ENCODE measurements at regions not wholly inside any gene's neighbourhood (a gene's known extent, or its start where the extent isn't known, plus 50 kb on each side); places are given as distances from the start of the nearest gene placed in this dataset.

DNA sequence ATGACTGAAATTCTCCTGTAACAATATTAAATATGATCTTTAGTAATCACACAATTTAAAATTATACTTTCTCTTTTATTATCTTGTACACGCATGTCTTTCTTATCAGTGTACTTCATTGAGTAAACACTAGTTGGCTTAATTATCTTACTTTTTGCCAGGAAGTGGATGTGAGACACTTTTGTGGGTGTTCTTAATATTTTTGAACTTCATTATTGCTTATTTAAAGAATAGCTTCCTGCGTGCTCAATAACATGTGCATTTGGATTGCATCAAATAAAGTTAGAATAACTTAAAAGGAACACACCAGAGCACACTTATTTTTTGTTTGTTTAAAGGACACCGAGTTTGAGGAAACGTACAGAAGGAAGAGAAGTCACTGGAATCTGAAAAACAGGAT lies 128.5 kb upstream of the VEGFC start:
- ATAC-seq (no peak), DNase-seq (no peak)
- no peaks in the 10 kb centered on the region for H3K36me3 Mint-ChIP-seq (ENCODE audit: low read depth)
- no peaks in the 10 kb centered on the region for H3K27me3 Mint-ChIP-seq
- no peaks in the 10 kb centered on the region for H3K4me1 Mint-ChIP-seq
- H3K9me3 ChIP-seq (ENCODE audit: control insufficient read depth, low read length, poor library complexity, severe bottlenecking), result no peaks in the 10 kb centered on the region
- H3K4me3 Mint-ChIP-seq, result no peak overlapping the region
- H3K27ac Mint-ChIP-seq, result no peak overlapping the region

DNA sequence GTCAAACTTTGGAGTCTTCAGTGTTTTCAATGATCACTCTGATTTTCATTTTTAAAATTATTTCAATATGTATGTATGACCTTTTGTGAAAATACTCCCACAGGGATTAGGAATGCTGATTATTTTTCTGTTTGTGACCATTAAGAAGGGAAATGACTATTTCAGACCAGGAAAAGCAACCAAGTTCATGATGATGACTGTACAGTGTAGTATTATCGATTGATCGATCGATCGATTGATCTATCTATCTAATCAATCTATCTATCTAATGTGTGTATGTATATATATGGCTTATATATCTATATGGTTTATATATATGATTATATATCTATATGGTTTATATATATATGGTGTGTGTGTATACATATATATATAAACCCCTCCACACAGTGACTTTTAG lies 131.5 kb upstream of the VEGFC start:
- H3K27ac Mint-ChIP-seq, result no peak overlapping the region
- no peaks in the 10 kb centered on the region for H3K9me3 ChIP-seq (ENCODE audit: control insufficient read depth, low read length, poor library complexity, severe bottlenecking)
- H3K27me3 Mint-ChIP-seq, result no peaks in the 10 kb centered on the region
- H3K4me3 Mint-ChIP-seq, result no peak overlapping the region
- no peaks in the 10 kb centered on the region for H3K4me1 Mint-ChIP-seq
- no peaks in the 10 kb centered on the region for H3K36me3 Mint-ChIP-seq (ENCODE audit: low read depth)
- no peak for DNase-seq
- no peak for ATAC-seq

DNA sequence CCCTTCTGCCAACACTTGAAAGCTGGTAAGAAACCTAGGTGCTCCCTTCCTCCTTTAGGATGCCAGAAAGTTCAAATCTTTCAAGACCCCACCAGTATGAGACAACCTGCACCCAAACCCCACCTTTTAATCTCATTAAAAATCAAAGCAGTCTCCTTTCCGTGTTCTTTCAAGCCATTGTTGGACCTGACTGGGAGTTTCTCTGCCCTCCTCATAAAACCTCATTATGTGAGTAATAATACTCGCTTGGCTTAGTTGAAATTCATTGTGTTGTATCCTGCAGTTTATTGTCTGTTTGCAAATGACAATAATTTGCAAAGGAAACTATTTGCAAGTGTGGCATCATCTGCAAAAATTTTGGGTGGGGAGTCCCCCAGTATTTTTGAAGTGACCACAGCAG lies 133.2 kb upstream of the VEGFC start:
- no peak overlapping the region for H3K4me3 Mint-ChIP-seq
- H3K36me3 Mint-ChIP-seq (ENCODE audit: low read depth), result no peaks in the 10 kb centered on the region
- no peak for ATAC-seq
- no peaks in the 10 kb centered on the region for H3K4me1 Mint-ChIP-seq
- H3K9me3 ChIP-seq (ENCODE audit: control insufficient read depth, low read length, poor library complexity, severe bottlenecking), result no peaks in the 10 kb centered on the region
- no peak for DNase-seq
- no peak overlapping the region for H3K27ac Mint-ChIP-seq
- no peaks in the 10 kb centered on the region for H3K27me3 Mint-ChIP-seq

DNA sequence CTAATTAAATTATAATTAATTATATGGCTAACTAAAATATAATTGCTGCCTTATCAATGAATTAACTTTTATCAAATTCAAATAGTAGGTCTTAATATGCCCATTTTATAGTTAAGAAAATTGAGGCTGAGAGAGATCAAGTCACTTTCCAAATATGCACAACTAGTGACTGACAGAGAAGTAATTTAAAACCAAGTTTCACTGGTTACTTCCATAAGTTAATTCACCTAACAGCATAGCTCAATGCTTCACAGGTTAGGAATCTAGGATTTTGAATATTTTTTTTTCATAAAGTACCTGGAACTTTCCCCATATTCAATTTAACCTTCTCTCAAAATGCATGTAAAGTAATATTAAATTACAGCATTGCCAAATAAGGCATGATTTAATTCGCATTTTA lies 134.4 kb upstream of the VEGFC start:
- no peaks in the 10 kb centered on the region for H3K4me1 Mint-ChIP-seq
- no peak for DNase-seq

DNA sequence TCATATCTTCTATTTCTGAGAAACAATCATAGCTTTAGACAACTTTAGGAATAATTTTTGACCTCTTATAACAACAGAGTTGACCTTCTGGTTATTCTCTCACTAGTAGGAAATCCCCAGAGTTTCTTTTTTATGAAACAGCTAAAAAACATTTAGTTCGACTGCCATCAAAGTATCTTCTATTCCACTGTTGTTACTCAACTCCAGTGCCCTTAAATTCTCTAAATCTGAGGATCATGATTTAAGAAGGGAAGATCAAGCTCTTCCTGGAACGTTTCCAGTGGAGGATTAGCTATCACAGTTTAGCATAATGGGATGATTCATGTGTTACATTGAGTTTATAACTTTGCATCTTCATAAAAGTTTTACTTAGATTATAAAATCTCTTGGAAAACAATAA lies 134.9 kb upstream of the VEGFC start:
- Mint-ChIP-seq H3K27me3 (no peaks in the 10 kb centered on the region), H3K4me3 (no peak overlapping the region), H3K4me1 (no peaks in the 10 kb centered on the region), H3K36me3 (ENCODE audit: low read depth) (no peaks in the 10 kb centered on the region), H3K27ac (no peak overlapping the region)
- ATAC-seq (no peak), DNase-seq (no peak)
- H3K9me3 ChIP-seq (ENCODE audit: control insufficient read depth, low read length, poor library complexity, severe bottlenecking), result no peaks in the 10 kb centered on the region

More for the DNA sequence above, 134.4 kb upstream of the VEGFC start:
- Mint-ChIP-seq H3K27ac (no peak overlapping the region), H3K4me3 (no peak overlapping the region), H3K36me3 (ENCODE audit: low read depth) (no peaks in the 10 kb centered on the region), H3K27me3 (no peaks in the 10 kb centered on the region)
- no peak for ATAC-seq
- H3K9me3 ChIP-seq (ENCODE audit: control insufficient read depth, low read length, poor library complexity, severe bottlenecking), result no peaks in the 10 kb centered on the region

DNA sequence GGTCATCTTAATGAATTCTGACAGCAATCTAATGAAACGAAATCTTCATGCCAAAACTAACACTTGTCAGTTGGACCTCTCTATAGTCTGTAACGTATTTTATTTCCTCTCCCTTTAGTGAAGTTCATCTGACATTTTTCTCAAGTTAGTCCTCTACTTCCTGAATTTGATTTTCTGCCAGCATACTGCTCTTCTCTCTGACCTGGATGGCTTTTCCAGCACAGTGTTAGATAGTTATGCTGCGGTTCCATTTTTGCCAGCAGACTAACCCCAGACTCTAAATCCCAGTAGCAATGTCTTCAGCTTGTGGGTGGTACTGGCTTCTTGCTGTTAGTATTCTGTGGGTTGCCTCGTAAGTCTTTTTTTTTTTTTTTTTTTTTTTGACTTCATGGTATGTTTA lies 146.7 kb upstream of the VEGFC start:
- Mint-ChIP-seq H3K27ac (no peak overlapping the region), H3K4me3 (no peak overlapping the region), H3K27me3 (no peaks in the 10 kb centered on the region), H3K36me3 (ENCODE audit: low read depth) (no peaks in the 10 kb centered on the region), H3K4me1 (no peaks in the 10 kb centered on the region)
- H3K9me3 ChIP-seq (ENCODE audit: control insufficient read depth, low read length, poor library complexity, severe bottlenecking), result no peaks in the 10 kb centered on the region
- ATAC-seq, result no peak
- DNase-seq, result no peak

DNA sequence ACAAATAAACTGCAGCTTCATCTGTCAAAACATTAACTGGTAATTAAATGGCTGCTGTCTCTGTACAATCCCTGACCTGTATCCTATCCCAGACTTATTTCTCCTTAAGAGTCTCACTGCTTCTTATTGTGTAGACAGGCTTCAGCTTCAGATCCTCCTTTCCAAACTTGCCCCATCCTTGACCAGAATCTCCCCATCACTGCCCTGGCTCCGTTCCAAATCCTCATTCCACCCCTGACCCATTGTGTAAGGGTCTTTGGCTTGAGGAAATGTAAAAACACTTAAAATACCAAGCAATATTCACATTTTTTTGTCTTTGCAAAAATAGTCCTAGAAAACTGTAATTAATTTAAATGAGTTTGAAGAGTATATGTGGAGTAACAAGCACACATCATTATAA lies 152.6 kb upstream of the VEGFC start:
- Mint-ChIP-seq H3K27me3 (no peaks in the 10 kb centered on the region), H3K27ac (no peak overlapping the region), H3K4me1 (no peaks in the 10 kb centered on the region), H3K36me3 (ENCODE audit: low read depth) (no peaks in the 10 kb centered on the region), H3K4me3 (no peak overlapping the region)
- DNase-seq (no peak), ATAC-seq (no peak)
- H3K9me3 ChIP-seq (ENCODE audit: control insufficient read depth, low read length, poor library complexity, severe bottlenecking), result no peaks in the 10 kb centered on the region

DNA sequence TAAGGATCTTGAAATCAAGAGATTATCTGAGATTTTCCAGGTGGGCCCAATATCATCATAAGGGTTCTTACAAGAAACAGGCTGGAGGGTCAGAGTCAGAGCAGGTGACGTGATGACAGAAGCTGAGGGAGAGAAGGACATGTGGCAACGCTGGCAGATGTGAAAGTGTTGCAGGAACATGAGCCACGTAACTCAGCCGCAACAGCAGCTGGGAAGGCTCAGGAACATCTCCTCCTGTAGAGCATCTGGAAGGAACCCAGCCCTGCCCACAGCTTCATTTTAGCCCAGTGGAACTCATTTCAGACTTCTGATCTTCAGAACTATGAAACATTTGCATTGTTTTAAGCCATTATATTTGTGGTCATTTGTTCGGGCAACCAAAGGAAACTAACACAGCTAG lies 156.3 kb upstream of the VEGFC start:
- H3K27ac Mint-ChIP-seq, result no peak overlapping the region

DNA sequence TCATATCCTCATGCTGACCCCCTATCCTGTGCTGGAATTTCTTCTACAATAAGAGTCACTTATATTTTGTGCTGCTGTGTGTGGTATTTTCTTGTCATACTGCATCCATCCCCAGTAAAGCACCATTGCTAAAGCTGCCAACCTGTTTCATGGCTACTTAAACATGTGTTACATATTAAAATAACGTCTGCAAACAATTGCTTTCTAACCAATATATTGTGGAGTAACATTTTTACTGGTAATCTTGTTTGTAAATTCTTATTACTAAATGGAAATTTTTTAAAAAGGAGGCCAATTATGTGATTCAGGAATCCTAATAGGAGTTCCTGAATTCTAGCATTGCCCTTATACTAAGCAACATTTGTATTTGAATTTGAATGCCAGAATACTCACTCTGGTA lies 160.3 kb upstream of the VEGFC start:
- no peak for ATAC-seq
- Mint-ChIP-seq H3K4me3 (no peak overlapping the region), H3K4me1 (no peaks in the 10 kb centered on the region), H3K36me3 (ENCODE audit: low read depth) (no peaks in the 10 kb centered on the region), H3K27ac (no peak overlapping the region), H3K27me3 (no peaks in the 10 kb centered on the region)
- no peaks in the 10 kb centered on the region for H3K9me3 ChIP-seq (ENCODE audit: control insufficient read depth, low read length, poor library complexity, severe bottlenecking)
- no peak for DNase-seq

More for the DNA sequence above, 156.3 kb upstream of the VEGFC start:
- Mint-ChIP-seq H3K4me1 (no peaks in the 10 kb centered on the region), H3K27me3 (no peaks in the 10 kb centered on the region), H3K4me3 (no peak overlapping the region), H3K36me3 (ENCODE audit: low read depth) (no peaks in the 10 kb centered on the region)
- DNase-seq, result no peak
- H3K9me3 ChIP-seq (ENCODE audit: control insufficient read depth, low read length, poor library complexity, severe bottlenecking), result no peaks in the 10 kb centered on the region
- no peak for ATAC-seq

DNA sequence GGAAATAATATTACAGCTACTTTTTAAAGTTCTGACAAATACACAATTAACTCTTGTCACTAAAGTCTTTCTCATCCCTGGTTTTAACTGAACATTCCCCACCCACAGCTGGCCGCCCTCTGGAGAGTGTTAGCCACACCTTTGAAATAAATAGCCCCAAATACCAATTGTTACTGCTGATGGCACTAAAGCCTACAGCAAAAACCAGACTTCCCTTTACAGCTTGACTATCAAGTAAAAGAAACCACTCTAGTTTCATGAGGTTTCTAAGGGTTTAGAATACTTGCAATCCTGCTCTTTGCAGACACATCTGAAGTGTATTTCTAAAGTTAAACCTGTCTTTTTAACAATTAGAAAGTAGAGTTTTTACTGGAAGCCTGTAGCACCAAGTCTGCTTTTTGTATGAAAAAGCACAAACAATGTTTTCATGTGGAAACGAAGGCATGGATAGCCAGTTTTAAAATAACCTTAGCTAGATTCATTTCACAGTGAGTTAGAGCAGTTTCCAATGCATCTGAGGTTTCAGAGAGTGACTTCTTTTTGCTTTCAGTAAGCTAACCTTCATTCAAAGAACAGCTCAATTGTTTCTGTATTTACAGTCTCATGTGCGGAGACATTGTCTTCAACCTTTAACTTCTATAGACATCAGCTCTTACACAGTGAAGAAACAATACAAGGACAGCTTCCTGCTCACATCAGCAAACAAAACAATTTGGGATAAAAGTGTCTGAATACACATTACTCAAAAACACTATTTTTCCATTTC lies 164.8 kb upstream of the VEGFC start:
- Mint-ChIP-seq H3K27ac (no peak overlapping the region), H3K27me3 (no peaks in the 10 kb centered on the region), H3K4me3 (no peak overlapping the region), H3K36me3 (ENCODE audit: low read depth) (no peaks in the 10 kb centered on the region), H3K4me1 (no peaks in the 10 kb centered on the region)
- ATAC-seq (no peak), DNase-seq (no peak)
- no peaks in the 10 kb centered on the region for H3K9me3 ChIP-seq (ENCODE audit: control insufficient read depth, low read length, poor library complexity, severe bottlenecking)

DNA sequence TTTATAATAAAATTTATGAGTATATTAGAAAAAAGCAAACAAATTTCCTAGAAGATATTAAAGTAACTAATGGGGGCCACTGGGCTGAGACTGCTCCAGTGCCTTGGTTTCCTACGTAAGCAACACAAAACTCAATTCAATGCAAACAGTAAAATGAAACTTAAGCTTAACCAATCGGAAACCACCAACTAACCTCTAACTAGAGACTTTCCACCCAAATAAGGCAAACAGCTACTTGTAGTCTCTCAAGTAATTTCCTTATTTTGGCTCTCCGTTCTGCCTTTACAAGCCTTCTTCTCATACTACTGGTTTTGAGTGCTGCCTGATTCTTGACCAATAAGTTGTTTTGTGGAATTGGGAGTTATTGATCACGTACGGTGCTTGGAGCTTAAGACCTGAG lies 167.3 kb upstream of the VEGFC start:
- ATAC-seq (no peak), DNase-seq (no peak)
- H3K4me1 Mint-ChIP-seq, result no peaks in the 10 kb centered on the region
- no peaks in the 10 kb centered on the region for H3K36me3 Mint-ChIP-seq (ENCODE audit: low read depth)
- H3K27me3 Mint-ChIP-seq, result no peaks in the 10 kb centered on the region
- H3K9me3 ChIP-seq (ENCODE audit: control insufficient read depth, low read length, poor library complexity, severe bottlenecking), result no peaks in the 10 kb centered on the region
- no peak overlapping the region for H3K27ac Mint-ChIP-seq
- no peak overlapping the region for H3K4me3 Mint-ChIP-seq

DNA sequence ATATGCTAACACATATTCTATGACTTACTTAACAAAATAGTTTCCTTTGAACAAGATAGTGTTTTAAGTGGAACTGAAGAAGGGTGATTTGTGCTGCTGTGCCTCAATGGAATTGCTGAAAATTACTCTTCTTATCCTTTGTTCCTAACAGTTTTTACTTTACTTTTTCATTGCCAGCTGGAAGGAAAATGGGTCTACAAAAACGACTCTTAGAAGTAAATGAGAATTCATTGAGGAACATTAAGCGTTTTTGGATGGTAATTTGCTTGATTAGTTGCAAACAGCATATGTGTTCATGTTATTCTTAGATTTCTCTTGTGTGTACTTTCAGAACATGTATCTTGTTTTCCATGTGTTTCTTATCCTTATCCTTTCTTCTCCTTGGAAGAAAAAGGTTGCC lies 170.4 kb upstream of the VEGFC start:
- H3K9me3 ChIP-seq (ENCODE audit: control insufficient read depth, low read length, poor library complexity, severe bottlenecking), result no peaks in the 10 kb centered on the region
- H3K27me3 Mint-ChIP-seq, result peaks cover 9% of the 10 kb centered on the region
- H3K27ac Mint-ChIP-seq, result no peak overlapping the region
- H3K4me3 Mint-ChIP-seq, result no peak overlapping the region
- ATAC-seq (no peak), DNase-seq (no peak)
- no peaks in the 10 kb centered on the region for H3K36me3 Mint-ChIP-seq (ENCODE audit: low read depth)
- H3K4me1 Mint-ChIP-seq, result no peaks in the 10 kb centered on the region

DNA sequence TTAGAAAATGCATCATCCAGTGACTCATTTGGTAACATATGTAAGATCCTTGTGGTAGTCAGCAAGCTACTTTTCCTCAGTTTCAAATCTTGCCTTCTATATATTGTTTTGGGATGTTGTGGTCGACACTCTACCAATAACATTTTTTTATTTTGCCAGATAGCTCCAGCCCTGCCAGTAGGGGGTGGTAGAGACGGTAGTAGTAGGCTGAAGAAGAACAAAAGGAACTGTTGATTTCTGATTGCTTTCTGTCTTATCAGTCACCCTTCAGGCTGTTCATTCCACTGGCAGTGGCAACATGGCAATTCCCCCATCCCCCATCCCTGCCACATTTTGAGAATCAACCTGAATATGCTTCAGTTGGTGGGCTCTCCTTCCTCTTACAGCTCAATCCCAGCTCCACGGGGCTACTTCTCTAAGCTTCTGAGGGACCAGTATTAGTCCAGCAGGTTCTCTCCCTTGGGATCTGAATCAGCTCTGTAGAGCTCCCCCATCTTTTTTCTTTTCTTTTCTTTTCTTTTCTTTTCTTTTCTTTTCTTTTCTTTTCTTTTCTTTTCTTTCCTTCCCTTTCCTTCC lies 171.5 kb upstream of the VEGFC start:
- no peak overlapping the region for H3K4me3 Mint-ChIP-seq
- no peaks in the 10 kb centered on the region for H3K4me1 Mint-ChIP-seq
- H3K36me3 Mint-ChIP-seq (ENCODE audit: low read depth), result no peaks in the 10 kb centered on the region
- H3K9me3 ChIP-seq (ENCODE audit: control insufficient read depth, low read length, poor library complexity, severe bottlenecking), result no peaks in the 10 kb centered on the region
- H3K27ac Mint-ChIP-seq, result no peak overlapping the region
- ATAC-seq, result no peak
- H3K27me3 Mint-ChIP-seq, result peaks cover 9% of the 10 kb centered on the region
- no peak for DNase-seq

DNA sequence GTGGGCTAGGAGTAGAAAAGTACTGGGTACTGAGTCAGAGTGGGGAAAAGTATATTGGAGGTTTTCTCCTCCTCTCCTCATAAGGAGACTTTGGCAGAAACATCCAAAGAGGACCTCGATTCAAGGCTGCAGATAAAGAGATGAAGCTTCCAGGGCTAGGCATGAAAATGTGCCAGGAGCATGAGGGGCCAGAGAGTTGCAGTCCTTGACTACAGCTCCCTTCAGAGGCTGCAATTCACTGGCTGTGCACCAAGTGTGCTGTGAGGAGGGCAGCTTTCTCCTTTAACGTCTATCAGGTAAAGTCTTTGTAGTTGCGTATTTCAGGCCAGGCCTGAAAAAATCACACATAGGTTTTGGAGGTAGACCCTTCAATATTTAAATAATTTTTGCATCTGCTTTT lies 174.9 kb upstream of the VEGFC start:
- peaks cover 9% of the 10 kb centered on the region for H3K27me3 Mint-ChIP-seq
- ATAC-seq, result no peak
- H3K4me1 Mint-ChIP-seq, result no peaks in the 10 kb centered on the region
- no peak overlapping the region for H3K4me3 Mint-ChIP-seq
- H3K27ac Mint-ChIP-seq, result no peak overlapping the region
- DNase-seq, result no peak
- no peaks in the 10 kb centered on the region for H3K36me3 Mint-ChIP-seq (ENCODE audit: low read depth)
- H3K9me3 ChIP-seq (ENCODE audit: control insufficient read depth, low read length, poor library complexity, severe bottlenecking), result no peaks in the 10 kb centered on the region
